ENCODE measurements at regions not wholly inside any gene's neighbourhood (a gene's known extent, or its start where the extent isn't known, plus 50 kb on each side); places are given as distances from the start of the nearest gene placed in this dataset.
A peak's percentile ranks its signal among the peaks of the same experiment; 100 is the strongest.

GRCh38 chr2:192345287-192345686, 150.6 kb upstream of the TMEFF2 start:
- DNase-seq (ENCODE audit: low read depth in 1 of 2, low spot score in 1 of 2) (no peak), FAIRE-seq (no peak), ATAC-seq (no peak)
- no peak overlapping the region for H3K4me2 ChIP-seq
- TF ChIP-seq MAFK (IDR thresholded peaks at IDR 0.05; ENCODE audit: partially characterized antibody) (peak; percentile 83), HDAC2 (IDR thresholded peaks at IDR 0.05) (no peak), HOXB5 (CRISPR knock-in tag; IDR thresholded peaks at IDR 0.05) (no peak)
- 37% methylated on average over 2 of the region's 2 CpGs for WGBS (ENCODE audit: missing lambda C conversion rate)
- no peaks in the 10 kb centered on the region for H3K4me1 ChIP-seq
- no peaks in the 10 kb centered on the region for H3K9me3 ChIP-seq
- CTCF ChIA-PET = no interaction called here
- no peak overlapping the region for H3K4me3 ChIP-seq
- POLR2A ChIA-PET = no interaction called here
- H3K27ac ChIP-seq = no peak overlapping the region

DNA sequence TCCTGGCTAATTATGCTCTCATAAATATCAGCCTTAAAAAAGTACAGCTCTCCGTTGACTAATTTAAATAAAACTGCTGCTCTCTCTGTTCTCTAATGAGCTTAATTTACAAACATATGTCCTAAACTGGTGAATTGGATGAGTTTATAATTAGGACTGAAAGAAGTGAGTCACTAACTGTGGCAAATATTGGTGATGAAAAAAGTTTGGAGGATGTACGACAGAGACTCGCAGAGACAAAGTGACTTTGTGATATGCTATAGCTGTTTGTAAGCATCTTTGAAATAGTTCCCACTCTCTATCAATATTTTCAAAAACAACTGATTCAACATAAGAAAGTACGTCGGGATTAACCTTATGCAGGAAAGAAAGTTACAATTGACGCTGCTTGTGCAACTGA, 138.9 kb upstream of the TMEFF2 start:
- H3K9me3 ChIP-seq = no peaks in the 10 kb centered on the region
- WGBS (ENCODE audit: missing lambda C conversion rate) = 64% methylated on average over 6 of the region's 6 CpGs
- ATAC-seq = no peak
- ChIA-PET CTCF (no interaction called here), POLR2A (no interaction called here)
- no peak overlapping the region for H3K27ac ChIP-seq
- H3K4me3 ChIP-seq = no peak overlapping the region
- FAIRE-seq = no peak
- no peak for DNase-seq (ENCODE audit: low read depth in 1 of 2, low spot score in 1 of 2)
- no peak overlapping the region for H3K4me2 ChIP-seq
- no peaks in the 10 kb centered on the region for H3K4me1 ChIP-seq
- TF ChIP-seq JUN (IDR thresholded peaks at IDR 0.05) = no peak
- TF ChIP-seq NPAS2 (CRISPR knock-in tag; IDR thresholded peaks at IDR 0.05; ENCODE audit: borderline replicate concordance) = no peak
- TF ChIP-seq HOXB5 (CRISPR knock-in tag; IDR thresholded peaks at IDR 0.05) = no peak
- no peak for TF ChIP-seq SREBF2 (IDR thresholded peaks at IDR 0.05)
- TF ChIP-seq CHD2 (IDR thresholded peaks at IDR 0.05; ENCODE audit: low read length, partially characterized antibody) = no peak
- TF ChIP-seq RCOR1 (IDR thresholded peaks at IDR 0.05; ENCODE audit: low read depth, low read length) = no peak
- TF ChIP-seq PHF8 (IDR thresholded peaks at IDR 0.05; ENCODE audit: borderline replicate concordance, low read depth) = no peak
- TF ChIP-seq, protein P1, sequence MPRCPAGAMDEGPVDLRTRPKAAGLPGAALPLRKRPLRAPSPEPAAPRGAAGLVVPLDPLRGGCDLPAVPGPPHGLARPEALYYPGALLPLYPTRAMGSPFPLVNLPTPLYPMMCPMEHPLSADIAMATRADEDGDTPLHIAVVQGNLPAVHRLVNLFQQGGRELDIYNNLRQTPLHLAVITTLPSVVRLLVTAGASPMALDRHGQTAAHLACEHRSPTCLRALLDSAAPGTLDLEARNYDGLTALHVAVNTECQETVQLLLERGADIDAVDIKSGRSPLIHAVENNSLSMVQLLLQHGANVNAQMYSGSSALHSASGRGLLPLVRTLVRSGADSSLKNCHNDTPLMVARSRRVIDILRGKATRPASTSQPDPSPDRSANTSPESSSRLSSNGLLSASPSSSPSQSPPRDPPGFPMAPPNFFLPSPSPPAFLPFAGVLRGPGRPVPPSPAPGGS (IDR thresholded peaks at IDR 0.05) = no peak
- TF ChIP-seq HEYL (CRISPR knock-in tag; IDR thresholded peaks at IDR 0.05) = no peak

DNA sequence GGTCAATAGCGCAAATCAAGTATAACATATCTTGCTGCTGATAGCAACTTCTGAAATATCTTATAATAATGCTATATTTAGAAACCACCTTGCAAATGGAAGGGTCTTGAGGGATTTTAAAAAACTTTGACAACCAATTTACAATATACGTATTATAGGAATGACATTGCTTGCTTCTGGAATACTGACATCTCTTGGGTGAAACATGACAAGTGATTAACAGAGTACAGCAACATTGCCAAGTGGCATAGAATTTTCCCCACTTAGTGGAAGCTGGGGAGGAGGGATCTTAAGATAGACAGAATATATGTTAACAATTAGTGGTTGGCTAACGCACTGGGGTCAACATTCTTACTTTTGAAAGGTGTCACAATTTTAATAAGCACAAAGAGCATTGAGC, 133.6 kb upstream of the TMEFF2 start:
- FAIRE-seq = no peak
- CTCF ChIA-PET = no interaction called here
- no peak overlapping the region for H3K4me2 ChIP-seq
- no peak overlapping the region for H3K27ac ChIP-seq
- POLR2A ChIA-PET = no interaction called here
- no peaks in the 10 kb centered on the region for H3K9me3 ChIP-seq
- no peak overlapping the region for H3K4me3 ChIP-seq
- TF ChIP-seq, protein P2, sequence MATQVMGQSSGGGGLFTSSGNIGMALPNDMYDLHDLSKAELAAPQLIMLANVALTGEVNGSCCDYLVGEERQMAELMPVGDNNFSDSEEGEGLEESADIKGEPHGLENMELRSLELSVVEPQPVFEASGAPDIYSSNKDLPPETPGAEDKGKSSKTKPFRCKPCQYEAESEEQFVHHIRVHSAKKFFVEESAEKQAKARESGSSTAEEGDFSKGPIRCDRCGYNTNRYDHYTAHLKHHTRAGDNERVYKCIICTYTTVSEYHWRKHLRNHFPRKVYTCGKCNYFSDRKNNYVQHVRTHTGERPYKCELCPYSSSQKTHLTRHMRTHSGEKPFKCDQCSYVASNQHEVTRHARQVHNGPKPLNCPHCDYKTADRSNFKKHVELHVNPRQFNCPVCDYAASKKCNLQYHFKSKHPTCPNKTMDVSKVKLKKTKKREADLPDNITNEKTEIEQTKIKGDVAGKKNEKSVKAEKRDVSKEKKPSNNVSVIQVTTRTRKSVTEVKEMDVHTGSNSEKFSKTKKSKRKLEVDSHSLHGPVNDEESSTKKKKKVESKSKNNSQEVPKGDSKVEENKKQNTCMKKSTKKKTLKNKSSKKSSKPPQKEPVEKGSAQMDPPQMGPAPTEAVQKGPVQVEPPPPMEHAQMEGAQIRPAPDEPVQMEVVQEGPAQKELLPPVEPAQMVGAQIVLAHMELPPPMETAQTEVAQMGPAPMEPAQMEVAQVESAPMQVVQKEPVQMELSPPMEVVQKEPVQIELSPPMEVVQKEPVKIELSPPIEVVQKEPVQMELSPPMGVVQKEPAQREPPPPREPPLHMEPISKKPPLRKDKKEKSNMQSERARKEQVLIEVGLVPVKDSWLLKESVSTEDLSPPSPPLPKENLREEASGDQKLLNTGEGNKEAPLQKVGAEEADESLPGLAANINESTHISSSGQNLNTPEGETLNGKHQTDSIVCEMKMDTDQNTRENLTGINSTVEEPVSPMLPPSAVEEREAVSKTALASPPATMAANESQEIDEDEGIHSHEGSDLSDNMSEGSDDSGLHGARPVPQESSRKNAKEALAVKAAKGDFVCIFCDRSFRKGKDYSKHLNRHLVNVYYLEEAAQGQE (IDR thresholded peaks at IDR 0.05) = no peak
- TF ChIP-seq MAFK (IDR thresholded peaks at IDR 0.05; ENCODE audit: partially characterized antibody) (no peak), FOSL2 (IDR thresholded peaks at IDR 0.05) (no peak), FOSL2 (CRISPR knock-in tag; IDR thresholded peaks at IDR 0.05) (no peak), SREBF2 (IDR thresholded peaks at IDR 0.05) (no peak), RCOR1 (IDR thresholded peaks at IDR 0.05; ENCODE audit: low read depth, low read length) (no peak)
- WGBS (ENCODE audit: missing lambda C conversion rate) = 84% methylated on average over 3 of the region's 3 CpGs
- no peaks in the 10 kb centered on the region for H3K4me1 ChIP-seq
- DNase-seq (ENCODE audit: low read depth in 1 of 2, low spot score in 1 of 2) = no peak
- no peak for ATAC-seq

GRCh38 chr2:192327576-192327975, 132.8 kb upstream of the TMEFF2 start:
- no peak for TF ChIP-seq E2F6 (IDR thresholded peaks at IDR 0.05; ENCODE audit: borderline replicate concordance, low read depth)
- TF ChIP-seq CBX2 (IDR thresholded peaks at IDR 0.05; ENCODE audit: borderline replicate concordance, low read depth) = no peak
- no peak for TF ChIP-seq EHMT2 (IDR thresholded peaks at IDR 0.05; ENCODE audit: low read depth)
- TF ChIP-seq CBX8 (IDR thresholded peaks at IDR 0.05) = no peak
- TF ChIP-seq PBX3 (IDR thresholded peaks at IDR 0.05) = no peak
- TF ChIP-seq EHF (CRISPR knock-in tag; IDR thresholded peaks at IDR 0.05) = no peak
- TF ChIP-seq MAFK (IDR thresholded peaks at IDR 0.05; ENCODE audit: partially characterized antibody) = no peak
- TF ChIP-seq JUNB (IDR thresholded peaks at IDR 0.05) = no peak
- Histone ChIP-seq H3K4me1 (no peaks in the 10 kb centered on the region), H3K4me2 (no peak overlapping the region), H3K4me3 (no peak overlapping the region), H3K27ac (no peak overlapping the region), H3K9me3 (no peaks in the 10 kb centered on the region)
- POLR2A ChIA-PET = no interaction called here
- no peak for DNase-seq (ENCODE audit: low read depth in 1 of 2, low spot score in 1 of 2)
- CTCF ChIA-PET = no interaction called here
- no peak for ATAC-seq
- no peak for FAIRE-seq
- WGBS (ENCODE audit: missing lambda C conversion rate) = 18% methylated on average over 1 of the region's 1 CpG
